Endothelial cell of umbilical vein (primary cell): ENCODE measurements at regions not wholly inside any gene's neighbourhood (a gene's known extent, or its start where the extent isn't known, plus 50 kb on each side); places are given as distances from the start of the nearest gene placed in this dataset.
"Not testable (repeated sequence)": the region's sequence is repeated elsewhere in the genome, so short reads cannot be mapped to it uniquely, and the experiment has no call there.

Experiments used
- BruUV-seq: library from RNA; stranded (reverse); fragments of 400-500 nt; replicated peaks from 2 replicates; lab custom pipeline; 2021; lab: Mats Ljungman, UMichigan
- CTCF ChIA-PET: fragments of 300-600, 350-600 bp; sonication (Branson Sonifier 250); formaldehyde crosslinking; loops from one replicate; lab custom pipeline; 2021; ENCODE audit warnings: antibody characterized with exemption, inconsistent platforms; lab: Charles Lee
- POLR2A ChIA-PET: fragments of 300-600, 350-600 bp; sonication (Branson Sonifier 250); formaldehyde crosslinking; loops from one replicate; lab custom pipeline; 2021; ENCODE audit warnings: antibody characterized with exemption, inconsistent platforms; lab: Charles Lee
- DNase-seq: peaks from one replicate; pipeline ENCODE4 v3.0.0-alpha.2; 2011; ENCODE audit warnings: low read depth, low spot score
- FAIRE-seq: peaks from 2 replicates; lab custom pipeline; 2011; peaks lifted over from hg19 to GRCh38; lab: Jason Lieb, UNC
- H2AFZ ChIP-seq: 2 replicates; pipeline ENCODE4 v1.6.0; 2012; ENCODE audit warnings: low read depth, low read length, control low read depth, inconsistent platforms
- H3K27ac ChIP-seq: 2 replicates; pipeline ENCODE4 v1.5.1; 2011; ENCODE audit warnings: low read depth, mild to moderate bottlenecking, control low read depth, low read length, moderate library complexity; ENCODE audit not compliant: insufficient read depth
- H3K27me3 ChIP-seq, 2 experiments: 2 replicates each; pipeline versions ENCODE4 v1.6.0 to v1.6.1; 2011; ENCODE audit warnings: low read length in 2 of 2, mixed read lengths in 1 of 2; ENCODE audit not compliant: control insufficient read depth in 2 of 2, insufficient read depth in 2 of 2
- H3K36me3 ChIP-seq, 2 experiments: 2 replicates in 1 of 2; 3 replicates in 1 of 2; pipeline ENCODE4 v1.5.1; 2011; ENCODE audit warnings: low read length in 2 of 2, mild to moderate bottlenecking in 1 of 2, moderate library complexity in 1 of 2; ENCODE audit not compliant: control insufficient read depth in 2 of 2, insufficient read depth in 2 of 2; ENCODE audit errors: extremely low read depth in 1 of 2
- H3K4me1 ChIP-seq: 3 replicates; pipeline ENCODE4 v1.5.1; 2011; ENCODE audit warnings: mild to moderate bottlenecking, low read length; ENCODE audit not compliant: control insufficient read depth, insufficient read depth; ENCODE audit errors: extremely low read depth
- H3K4me2 ChIP-seq: 2 replicates; pipeline ENCODE4 v1.6.1; 2011; ENCODE audit warnings: low read length, control low read depth, mixed read lengths; ENCODE audit not compliant: insufficient read depth
- H3K4me3 ChIP-seq, 3 experiments: fragments of 200-600 bp in 1 of 3; sonication (generic), shearing (Covaris generic) in 1 of 3; replicated peaks in 1 of 3; 2 replicates each; pipeline ENCODE4 v1.5.1; 2011 to 2016; ENCODE audit warnings: control low read depth in 3 of 3, low read length in 3 of 3, mild to moderate bottlenecking in 2 of 3, inconsistent platforms in 1 of 3, low read depth in 1 of 3, moderate library complexity in 1 of 3; ENCODE audit not compliant: insufficient read depth in 1 of 3
- H3K79me2 ChIP-seq: 2 replicates; pipeline ENCODE4 v1.6.0; 2012; ENCODE audit warnings: low read length, inconsistent platforms; ENCODE audit not compliant: control insufficient read depth, insufficient read depth
- H3K9ac ChIP-seq: replicated peaks from 2 replicates; pipeline ENCODE3; 2011; ENCODE audit warnings: low read length, control low read depth; ENCODE audit not compliant: insufficient read depth; ENCODE audit errors: extremely low read depth
- H3K9me1 ChIP-seq: replicated peaks from 3 replicates; pipeline ENCODE4 v1.6.0; 2011; ENCODE audit warnings: mild to moderate bottlenecking, low read length; ENCODE audit not compliant: control insufficient read depth, insufficient read depth; ENCODE audit errors: extremely low read depth
- H3K9me3 ChIP-seq: replicated peaks from 2 replicates; pipeline ENCODE4 v1.5.1; 2012; ENCODE audit warnings: low read length, inconsistent platforms; ENCODE audit not compliant: control insufficient read depth, insufficient read depth
- H4K20me1 ChIP-seq: replicated peaks from 2 replicates; pipeline ENCODE3; 2011; ENCODE audit warnings: mild to moderate bottlenecking, low read length; ENCODE audit not compliant: control insufficient read depth, insufficient read depth; ENCODE audit errors: extremely low read depth
- EZH2 ChIP-seq: IDR thresholded peaks from 2 replicates; pipeline ENCODE4 v1.6.1; 2012; ENCODE audit warnings: borderline replicate concordance, low read depth, mild to moderate bottlenecking, moderate library complexity, low read length, inconsistent platforms; ENCODE audit not compliant: severe bottlenecking
- FOS ChIP-seq: IDR thresholded peaks from 2 replicates; pipeline ENCODE4 v1.6.1; 2011; ENCODE audit warnings: mild to moderate bottlenecking, low read length, moderate library complexity, borderline replicate concordance; ENCODE audit not compliant: insufficient read depth
- POLR2A ChIP-seq: IDR thresholded peaks from 2 replicates; pipeline ENCODE4 v1.6.1; 2012; ENCODE audit warnings: low read depth, mild to moderate bottlenecking, control low read depth, low read length
- dilution Hi-C: fragments of 300-500 bp; cut with MboI; formaldehyde crosslinking; loops from one replicate; pipeline ENCODE4 v1.15.0; 2019; ENCODE audit warnings: low sequenced_read_pairs; ENCODE audit not compliant: extremely low pct_ligation_motif_present
- intact Hi-C: fragments of 100-400 bp; cut with micrococcal nuclease; formaldehyde crosslinking; loops from one replicate; pipeline ENCODE4 v1.10.0; 2022

- H3K9me3 ChIP-seq, result no peaks in the 10 kb centered on the region
- intact Hi-C loops, result no loop called here
These were observed 431.5 kb upstream of the OR4E1 start for GRCh38 chr14:22105006-22105623.

GRCh38 chr14:22100764-22101120 lies 427.1 kb upstream of the OR4E1 start:
- H3K27ac ChIP-seq, H3K9me1 ChIP-seq, DNase-seq, H3K36me3 ChIP-seq, H3K9ac ChIP-seq, BruUV-seq, H3K27me3 ChIP-seq, H3K4me2 ChIP-seq, FAIRE-seq, H3K9me3 ChIP-seq, POLR2A ChIA-PET, H2AFZ ChIP-seq, H3K4me1 ChIP-seq, H4K20me1 ChIP-seq, H3K79me2 ChIP-seq, dilution Hi-C loops, H3K4me3 ChIP-seq: not testable (repeated sequence)
- CTCF ChIA-PET, result interaction anchor here (0.6 to 8.9 kb wide), 43 partner anchors 11 to 249 kb away, joined by 3 to 138 read pairs (median 4); no protein-coding TSS in a partner anchor
- intact Hi-C loops, result loop anchor here (1.0 to 2.0 kb wide), 4 partner anchors 16 to 232 kb away; no protein-coding TSS in a partner anchor

More at GRCh38 chr14:22105006-22105623, 431.5 kb upstream of the OR4E1 start:
- dilution Hi-C loops, result no loop called here
- Histone ChIP-seq H3K36me3 (no peaks in the 10 kb centered on the region), H3K79me2 (no peaks in the 10 kb centered on the region), H3K4me2 (no peak overlapping the region), H4K20me1 (no peaks in the 10 kb centered on the region), H3K4me1 (no peaks in the 10 kb centered on the region), H3K27ac (no peak overlapping the region), H3K27me3 (no peaks in the 10 kb centered on the region), H3K9me1 (no peaks in the 10 kb centered on the region), H3K4me3 (no peak overlapping the region), H2AFZ (no peak overlapping the region), H3K9ac (no peak overlapping the region)
- DNase-seq, result no peak
- peak; percentile 21 for FAIRE-seq
- TF ChIP-seq EZH2, result no peak
- no peak for TF ChIP-seq FOS
- TF ChIP-seq POLR2A, result no peak
- CTCF ChIA-PET, result interaction anchor here (1.0 to 2.2 kb wide), 3 partner anchors 9 to 198 kb away, joined by 3 to 10 read pairs (median 3); no protein-coding TSS in a partner anchor
- BruUV-seq, result no TSS peak
- POLR2A ChIA-PET, result no interaction called here
